ENCODE measurements at regions not wholly inside any gene's neighbourhood (a gene's known extent, or its start where the extent isn't known, plus 50 kb on each side); places are given as distances from the start of the nearest gene placed in this dataset.

DNA sequence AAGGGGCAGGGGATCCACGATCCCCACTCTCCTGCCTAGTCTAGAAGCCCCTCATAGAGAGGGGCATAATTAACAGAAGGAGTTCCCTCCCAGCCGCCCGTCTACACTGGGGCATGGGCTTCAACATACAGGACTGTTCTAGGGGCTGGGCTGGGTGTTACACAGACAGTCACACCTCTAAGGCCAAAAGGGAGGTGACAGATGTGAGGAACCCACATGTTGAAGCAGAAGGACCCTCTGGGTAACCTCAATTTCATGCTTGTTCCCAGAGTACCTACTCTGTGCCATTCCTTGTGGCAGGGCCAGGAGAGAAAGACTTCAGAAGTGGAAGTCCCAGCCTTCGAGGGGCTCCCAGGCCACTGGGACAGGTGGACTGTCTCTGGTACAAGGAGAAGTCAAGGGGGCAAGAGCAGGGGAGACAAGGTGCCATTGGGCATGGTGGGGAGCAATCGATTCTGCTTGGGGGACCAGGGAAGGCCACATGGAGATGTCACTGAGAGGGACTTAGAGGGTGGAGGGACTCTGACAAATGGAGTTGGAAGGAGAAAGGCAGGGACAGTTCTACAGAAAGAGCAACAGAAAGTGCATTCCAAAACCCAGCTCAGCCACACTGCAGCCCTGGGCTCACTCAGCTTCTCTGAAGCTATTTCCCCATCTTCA, 71.3 kb downstream of the CPN2 start:
- DNase-seq: no peak

DNA sequence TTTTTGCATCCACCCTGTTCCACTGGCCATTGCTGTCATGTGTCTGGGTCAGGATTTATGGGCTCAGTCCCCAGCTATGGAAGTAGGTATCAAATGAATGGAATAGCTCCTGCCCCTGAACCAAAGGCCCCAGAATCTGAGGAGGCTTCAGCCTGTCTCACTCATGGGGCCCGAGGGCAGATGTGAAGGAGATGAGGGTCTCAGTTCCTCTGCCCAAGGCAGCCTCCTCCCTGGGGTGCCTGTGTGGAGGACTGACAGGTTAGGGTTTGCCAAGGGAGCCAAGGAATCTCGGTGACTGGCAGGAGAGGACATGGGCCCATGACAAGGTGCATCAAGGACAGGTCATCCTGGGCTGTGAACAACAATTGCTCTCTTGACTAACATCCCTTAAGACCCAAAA, 70.4 kb downstream of the CPN2 start:
- no peak for DNase-seq

DNA sequence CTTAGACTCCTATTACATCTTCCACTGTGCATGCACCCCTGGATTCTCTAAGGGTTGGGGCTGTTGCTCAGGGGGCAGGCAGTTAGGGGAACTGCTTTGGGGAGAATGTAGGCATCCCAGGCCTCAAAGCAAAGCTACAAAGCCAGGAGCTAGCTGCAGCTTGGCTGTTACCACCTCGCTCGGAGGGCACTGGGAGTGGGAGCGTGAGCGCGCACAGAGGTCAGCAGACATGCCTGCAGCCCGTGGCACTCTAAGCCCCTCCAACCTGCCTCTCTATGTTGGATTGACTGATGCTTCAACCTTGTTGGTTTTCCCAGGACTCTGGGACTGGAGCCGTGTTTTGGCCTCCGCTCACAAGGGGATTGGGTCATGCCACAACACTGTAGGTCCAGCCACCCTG, 69.8 kb downstream of the CPN2 start:
- no peak for DNase-seq

DNA sequence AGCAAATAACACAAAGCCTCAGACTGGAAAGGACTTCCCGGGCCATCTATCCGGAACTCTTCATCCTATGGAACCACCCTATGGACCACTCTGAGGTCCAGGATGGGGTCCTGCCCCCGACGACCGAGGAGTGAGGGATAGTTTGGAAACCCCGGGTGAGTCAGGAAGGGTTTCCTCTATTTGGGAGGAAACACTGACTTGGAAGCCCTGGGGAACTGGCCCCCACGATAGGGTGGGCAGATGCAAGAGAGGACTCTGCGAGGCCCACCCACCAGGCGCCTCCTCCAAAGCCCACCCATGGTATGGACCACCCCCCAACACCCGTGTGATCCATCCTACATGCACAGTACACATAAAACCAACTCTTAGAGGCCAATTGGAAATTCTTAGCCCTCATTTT, 69.4 kb downstream of the CPN2 start:
- DNase-seq: no peak

DNA sequence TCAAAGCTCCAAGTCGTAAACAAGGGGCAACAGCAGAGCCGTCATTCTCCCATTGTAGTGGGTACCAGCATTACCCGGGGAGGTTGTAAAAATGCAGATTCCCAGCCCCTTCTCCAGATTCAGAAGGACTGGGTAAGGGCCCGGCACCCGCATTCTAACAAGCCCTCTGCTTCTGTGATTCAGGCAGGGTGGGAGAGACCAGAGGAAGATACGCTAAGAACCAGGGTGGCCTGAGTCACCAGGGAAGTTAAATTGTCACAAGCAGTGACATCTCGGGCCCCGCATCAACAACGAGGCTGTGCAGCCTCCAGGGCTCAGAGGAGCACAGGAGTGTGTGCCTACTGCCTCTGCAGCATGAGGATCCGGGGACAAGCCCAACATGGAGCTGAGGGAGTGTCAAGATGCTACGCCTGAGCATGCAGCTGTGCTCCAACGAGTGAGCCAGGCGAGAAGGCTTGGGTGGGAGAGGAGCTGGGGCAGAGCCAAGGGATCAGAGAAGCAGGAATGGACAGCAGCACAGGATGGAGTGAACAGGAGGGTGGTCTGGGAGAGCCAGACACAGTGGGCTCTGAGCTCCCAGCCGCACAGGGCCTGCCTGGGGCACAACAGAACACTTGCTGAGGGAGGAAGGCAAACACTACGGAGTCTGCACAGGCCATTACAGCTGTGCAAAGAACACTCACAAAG, 68.5 kb downstream of the CPN2 start:
- no peak for DNase-seq

DNA sequence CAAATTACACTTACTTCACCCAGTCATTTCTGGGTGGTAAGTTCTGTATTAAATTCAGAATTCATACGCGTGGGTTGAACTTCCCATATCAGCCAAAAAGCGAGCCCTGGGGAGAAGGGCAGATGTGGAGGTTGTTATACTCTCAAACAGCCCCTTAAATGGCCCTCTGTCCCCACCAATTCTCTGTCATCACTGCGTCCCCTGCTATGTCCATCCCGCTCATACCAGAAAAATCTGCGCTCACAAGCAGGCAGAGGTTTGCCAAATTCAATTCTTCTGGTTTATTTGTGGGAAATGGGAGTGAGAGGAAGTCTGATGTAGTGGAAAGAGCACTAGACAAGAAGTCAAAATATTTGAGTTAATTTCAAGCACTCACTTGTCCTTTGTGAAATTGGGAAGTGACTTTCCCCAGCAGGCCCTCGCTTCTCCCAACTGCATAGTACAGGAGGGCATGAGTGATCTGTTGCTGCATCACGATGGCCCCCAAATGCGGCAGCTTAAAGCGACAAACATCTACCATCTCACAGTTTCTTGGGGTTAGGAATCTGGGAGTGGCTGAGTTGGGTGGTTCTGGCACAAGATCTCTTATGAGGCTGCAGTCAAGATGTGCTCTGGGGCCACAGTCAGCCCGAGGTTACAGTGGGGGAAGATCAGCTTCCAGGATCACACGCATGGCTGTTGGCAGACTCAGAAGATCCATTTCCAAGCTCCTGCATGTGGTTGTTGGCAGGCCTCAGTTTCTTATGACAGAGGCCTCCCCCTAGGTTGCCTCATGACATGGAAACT, 67.7 kb downstream of the CPN2 start:
- no peak for DNase-seq

DNA sequence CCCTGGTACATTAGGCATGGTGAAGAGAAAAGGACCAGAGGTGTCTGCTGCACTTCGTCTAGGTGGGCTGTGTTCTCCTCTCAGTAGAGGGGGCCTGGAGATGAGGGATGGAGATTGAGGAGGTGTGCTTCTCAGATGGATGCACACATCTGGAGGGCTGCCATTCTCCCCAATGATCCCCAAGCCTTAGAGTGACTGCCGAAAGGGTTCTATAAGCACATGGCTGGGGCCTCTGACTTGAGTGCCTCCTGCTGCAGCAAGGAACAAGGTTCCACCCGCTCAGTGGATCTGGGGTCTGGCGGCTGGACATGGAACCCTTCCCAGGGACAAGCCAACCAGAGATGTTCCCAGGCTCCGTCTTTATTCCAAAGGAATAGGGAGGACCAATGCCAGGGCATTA, 66.8 kb downstream of the CPN2 start:
- no peak for DNase-seq

DNA sequence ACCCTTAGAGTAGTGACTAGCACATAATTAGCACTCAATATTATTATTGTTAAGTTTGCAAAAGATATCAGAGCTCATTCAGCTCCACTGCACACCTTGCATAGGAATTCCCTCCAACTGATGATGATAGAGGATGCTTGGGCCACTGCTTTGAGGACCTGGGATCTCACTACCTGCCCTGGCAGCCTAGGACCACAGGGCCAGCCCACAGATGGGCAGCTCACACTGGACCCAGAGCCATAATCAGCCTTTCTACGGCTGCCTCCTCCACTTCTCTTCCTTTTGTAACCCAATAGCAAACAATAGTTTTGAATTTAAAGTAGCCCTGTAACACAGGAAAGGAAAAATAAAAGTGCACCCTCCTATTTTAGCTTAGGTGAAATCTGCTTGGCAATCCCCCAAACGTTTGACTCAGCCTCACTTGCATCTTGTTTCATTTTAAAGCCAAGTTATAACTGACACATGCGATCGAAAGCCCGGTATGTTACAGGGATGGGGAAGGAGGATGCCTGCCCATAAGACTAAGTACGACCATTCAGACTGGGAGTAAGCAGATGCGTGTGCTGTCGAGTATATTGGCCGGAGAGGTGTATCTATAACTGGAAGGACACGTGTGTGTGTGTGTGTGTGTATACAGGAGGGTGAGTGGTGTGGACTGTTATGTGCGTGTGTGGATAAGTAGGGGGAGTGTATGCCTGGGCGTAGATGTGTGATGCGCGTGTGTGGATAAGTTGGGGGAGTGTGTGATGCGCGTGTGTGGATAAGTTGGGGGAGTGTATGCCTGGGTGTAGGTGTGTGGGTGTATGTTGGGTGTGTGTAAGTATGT, 65.9 kb downstream of the CPN2 start:
- peak; percentile 71 for DNase-seq

DNA sequence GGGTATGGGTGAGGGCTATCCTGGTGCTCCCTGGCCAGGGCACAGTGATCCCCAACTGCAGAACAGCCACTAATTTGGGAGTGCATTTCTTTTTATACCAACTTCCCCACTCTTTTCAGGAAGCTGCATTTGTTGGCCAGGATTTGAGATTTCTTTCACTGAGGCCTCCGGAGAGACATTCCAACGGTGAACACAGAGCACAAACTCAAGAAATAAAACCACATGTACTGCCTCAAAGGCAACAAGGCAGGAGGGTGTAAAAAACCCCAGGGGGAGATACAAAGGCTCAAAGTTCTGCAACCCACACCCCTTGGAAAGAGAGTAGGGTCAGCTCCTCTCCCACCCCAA, 65.3 kb downstream of the CPN2 start:
- DNase-seq: peak; percentile 42

DNA sequence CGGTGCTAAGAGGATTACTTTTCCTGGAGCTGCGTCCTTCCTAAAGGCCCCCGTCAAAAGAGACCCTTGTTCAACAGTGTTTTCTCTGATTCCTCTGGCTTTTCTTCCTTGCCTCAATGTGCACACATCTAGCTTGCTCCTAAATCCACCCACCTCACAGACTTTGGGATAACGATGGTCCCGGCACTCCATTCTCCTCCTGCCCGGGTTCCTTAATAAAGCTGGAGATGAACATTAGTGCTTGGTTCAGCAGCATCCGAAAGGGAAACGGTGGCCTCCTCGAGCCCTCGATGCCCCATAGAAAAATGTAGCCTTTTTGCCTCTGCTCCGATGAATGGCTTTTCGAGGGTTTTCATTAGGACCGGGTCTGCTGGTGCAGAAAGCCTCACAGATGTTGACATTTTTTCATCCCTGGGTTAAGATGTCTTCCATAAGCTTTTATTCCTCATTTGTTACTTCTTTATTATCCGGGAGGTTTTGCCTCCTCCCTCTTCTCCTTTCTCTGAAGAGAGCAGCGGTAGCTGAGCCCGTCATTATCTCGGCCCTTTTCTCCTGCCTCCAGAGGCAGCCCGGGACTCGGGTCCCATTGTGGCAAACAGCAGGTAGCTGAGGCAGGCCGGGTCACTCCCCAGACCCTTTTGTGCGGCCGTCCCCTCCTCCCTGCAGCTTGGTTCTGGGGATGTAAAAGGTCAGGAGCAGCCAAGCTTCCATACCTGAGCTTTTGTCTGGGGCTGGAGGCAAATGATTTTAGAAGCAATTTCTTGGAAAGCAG, 64.6 kb downstream of the CPN2 start:
- DNase-seq: no peak

DNA sequence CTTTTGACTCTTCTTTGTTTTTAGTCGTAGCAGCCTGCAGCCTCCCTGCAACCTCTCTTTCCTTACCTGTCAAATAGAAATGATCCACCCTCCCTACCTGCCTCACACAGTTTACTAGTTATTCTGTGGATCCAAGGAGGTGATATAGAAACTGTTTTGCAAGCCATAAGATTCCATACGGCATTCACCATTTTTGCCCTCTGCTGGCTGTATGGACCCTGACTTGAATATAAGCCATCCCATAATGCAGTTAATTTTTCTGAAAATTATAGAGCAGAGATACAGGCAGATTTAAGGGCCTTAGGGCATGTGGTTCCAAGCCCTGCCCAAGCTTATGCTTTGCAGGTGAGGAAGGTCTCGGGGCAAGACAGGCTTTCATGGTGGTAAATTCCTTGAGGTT, 63.8 kb downstream of the CPN2 start:
- DNase-seq: no peak

DNA sequence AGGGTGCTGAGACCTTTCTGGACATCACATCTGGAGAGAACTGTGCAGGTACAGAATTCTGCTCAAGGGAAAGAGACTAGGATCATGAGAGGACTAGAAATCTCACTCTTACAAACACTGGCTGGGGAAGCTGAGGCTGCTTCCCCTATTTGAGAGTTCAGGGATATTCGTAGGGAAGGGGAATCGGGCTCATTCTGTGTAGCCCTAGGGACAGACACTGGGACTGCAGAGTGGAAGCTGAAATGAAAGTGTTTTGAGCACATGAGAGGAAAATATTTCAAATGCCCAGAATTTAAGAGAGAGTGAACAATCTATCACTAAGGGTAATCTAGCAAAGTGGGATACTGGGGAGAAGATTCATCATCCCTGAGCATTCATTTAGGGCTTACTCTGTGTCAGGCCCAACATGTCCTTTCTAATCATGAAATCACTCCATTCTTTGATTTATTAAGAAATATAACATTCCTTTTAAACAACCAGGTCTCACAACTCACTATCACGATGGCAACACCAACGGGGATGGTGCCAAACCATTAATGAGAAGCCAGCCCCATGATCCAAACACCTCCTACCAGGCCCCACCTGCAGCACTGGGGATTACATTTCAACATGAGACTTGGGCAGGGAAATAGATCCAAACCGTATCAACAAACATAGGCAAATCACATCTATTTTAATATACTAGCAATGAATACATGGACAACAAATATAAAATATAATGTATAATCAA, 63.0 kb downstream of the CPN2 start:
- no peak for DNase-seq
